Prostate gland (tissue), 2 donors: ENCODE measurements at regions not wholly inside any gene's neighbourhood (a gene's known extent, or its start where the extent isn't known, plus 50 kb on each side); places are given as distances from the start of the nearest gene placed in this dataset.

Experiments
- DNase-seq: peaks from one replicate; pipeline ENCODE4 v3.0.0-alpha.2; 2019; ENCODE audit warnings: low spot score
- H3K27ac ChIP-seq, 2 donors: fragments of 200-600 bp; sonication (generic); 2 replicates each; pipeline ENCODE4 v1.5.1; 2017 to 2019
- H3K27me3 ChIP-seq: fragments of 200-600 bp; sonication (generic); replicated peaks from 2 replicates; pipeline ENCODE4 v1.5.1; 2019; ENCODE audit not compliant: insufficient read depth
- H3K36me3 ChIP-seq, 2 donors: fragments of 200-600 bp; sonication (generic); 1 replicate in 1 of 2; 2 replicates in 1 of 2; pipeline versions ENCODE4 v1.5.1 to v1.8.1; 2017 to 2019
- H3K4me1 ChIP-seq: fragments of 200-600 bp; sonication (generic); replicated peaks from 2 replicates; pipeline ENCODE4 v1.5.1; 2019
- H3K4me3 ChIP-seq, 2 donors: fragments of 200-600 bp; sonication (generic); 2 replicates each; pipeline ENCODE4 v1.5.1; 2017 to 2019
- H3K9me3 ChIP-seq: fragments of 200-600 bp; sonication (generic); 2 replicates; pipeline ENCODE4 v1.5.1; 2017
- POLR2A ChIP-seq: fragments of 450-650 bp; IDR thresholded peaks from one replicate; pipeline ENCODE4 v1.6.1; 2016; ENCODE audit warnings: antibody characterized with exemption, mild to moderate bottlenecking
- POLR2AphosphoS5 ChIP-seq: sonication (generic); formaldehyde crosslinking; IDR thresholded peaks from one replicate; pipeline ENCODE4 v1.6.1; 2017; ENCODE audit warnings: antibody characterized with exemption
- WGBS: methylation state at CpG from one replicate; pipeline ENCODE4 v1.1.5; 2018; 5-methylcytosine and 5-hydroxymethylcytosine counted together
- intact Hi-C: fragments of 100-400 bp; cut with DNase I; formaldehyde crosslinking; loops from one replicate; pipeline ENCODE4 v1.14.2; 2022
- TF ChIP-seq, protein P1 (sequence below), 4 experiments: fragments of 200-600 bp in 2 of 4; fragments of 450-650 bp in 2 of 4; sonication (generic) in 2 of 4; IDR thresholded peaks; 1 replicate in 3 of 4; 2 replicates in 1 of 4; pipeline ENCODE4 v1.5.1; 2016 to 2019; ENCODE audit warnings: antibody characterized with exemption in 4 of 4, mild to moderate bottlenecking in 2 of 4, moderate library complexity in 2 of 4

GRCh38 chr5:114153833-114154232 is 208.0 kb upstream of the KCNN2 start:
- 94% methylated on average over 1 of the region's 1 CpG for WGBS
- intact Hi-C loops = no loop called here

DNA sequence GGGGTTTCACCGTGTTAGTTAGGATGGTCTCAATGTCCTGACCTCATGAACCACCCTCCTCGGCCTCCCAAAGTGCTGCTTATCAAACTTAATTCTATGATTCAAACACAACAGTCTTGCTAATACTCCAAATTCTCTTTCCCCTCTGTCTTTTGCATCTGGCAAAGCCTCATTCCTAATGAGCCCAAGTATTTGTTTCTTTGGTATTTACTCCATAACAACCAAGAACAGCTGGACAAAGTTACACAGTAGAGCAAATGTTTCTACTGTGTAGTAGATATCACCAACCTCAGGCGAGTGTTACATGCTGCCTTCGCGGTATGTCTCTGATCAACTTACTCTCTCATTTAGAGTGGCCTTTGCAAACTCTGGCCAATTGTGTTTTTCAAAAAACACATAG is 195.8 kb upstream of the KCNN2 start:
- no peak for DNase-seq
- WGBS = 89% methylated on average over 5 of the region's 5 CpGs
- intact Hi-C loops = no loop called here
- Histone ChIP-seq H3K4me1 (no peaks in the 10 kb centered on the region), H3K36me3 (no peaks in the 10 kb centered on the region), H3K27me3 (no peaks in the 10 kb centered on the region), H3K9me3 (no peaks in the 10 kb centered on the region), H3K4me3 (no peak overlapping the region), H3K27ac (no peak overlapping the region)
- TF ChIP-seq POLR2A (no peak), POLR2AphosphoS5 (no peak)
- TF ChIP-seq, protein P1, sequence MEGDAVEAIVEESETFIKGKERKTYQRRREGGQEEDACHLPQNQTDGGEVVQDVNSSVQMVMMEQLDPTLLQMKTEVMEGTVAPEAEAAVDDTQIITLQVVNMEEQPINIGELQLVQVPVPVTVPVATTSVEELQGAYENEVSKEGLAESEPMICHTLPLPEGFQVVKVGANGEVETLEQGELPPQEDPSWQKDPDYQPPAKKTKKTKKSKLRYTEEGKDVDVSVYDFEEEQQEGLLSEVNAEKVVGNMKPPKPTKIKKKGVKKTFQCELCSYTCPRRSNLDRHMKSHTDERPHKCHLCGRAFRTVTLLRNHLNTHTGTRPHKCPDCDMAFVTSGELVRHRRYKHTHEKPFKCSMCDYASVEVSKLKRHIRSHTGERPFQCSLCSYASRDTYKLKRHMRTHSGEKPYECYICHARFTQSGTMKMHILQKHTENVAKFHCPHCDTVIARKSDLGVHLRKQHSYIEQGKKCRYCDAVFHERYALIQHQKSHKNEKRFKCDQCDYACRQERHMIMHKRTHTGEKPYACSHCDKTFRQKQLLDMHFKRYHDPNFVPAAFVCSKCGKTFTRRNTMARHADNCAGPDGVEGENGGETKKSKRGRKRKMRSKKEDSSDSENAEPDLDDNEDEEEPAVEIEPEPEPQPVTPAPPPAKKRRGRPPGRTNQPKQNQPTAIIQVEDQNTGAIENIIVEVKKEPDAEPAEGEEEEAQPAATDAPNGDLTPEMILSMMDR (IDR thresholded peaks at IDR 0.05) = no peak

More at GRCh38 chr5:114153833-114154232, 208.0 kb upstream of the KCNN2 start:
- TF ChIP-seq, protein P1 (IDR thresholded peaks at IDR 0.05) = no peak
- no peak for TF ChIP-seq POLR2AphosphoS5
- no peaks in the 10 kb centered on the region for H3K4me1 ChIP-seq
- no peak overlapping the region for H3K27ac ChIP-seq
- no peaks in the 10 kb centered on the region for H3K27me3 ChIP-seq
- no peak overlapping the region for H3K4me3 ChIP-seq
- no peaks in the 10 kb centered on the region for H3K36me3 ChIP-seq
- DNase-seq = no peak
- H3K9me3 ChIP-seq = no peaks in the 10 kb centered on the region

DNA sequence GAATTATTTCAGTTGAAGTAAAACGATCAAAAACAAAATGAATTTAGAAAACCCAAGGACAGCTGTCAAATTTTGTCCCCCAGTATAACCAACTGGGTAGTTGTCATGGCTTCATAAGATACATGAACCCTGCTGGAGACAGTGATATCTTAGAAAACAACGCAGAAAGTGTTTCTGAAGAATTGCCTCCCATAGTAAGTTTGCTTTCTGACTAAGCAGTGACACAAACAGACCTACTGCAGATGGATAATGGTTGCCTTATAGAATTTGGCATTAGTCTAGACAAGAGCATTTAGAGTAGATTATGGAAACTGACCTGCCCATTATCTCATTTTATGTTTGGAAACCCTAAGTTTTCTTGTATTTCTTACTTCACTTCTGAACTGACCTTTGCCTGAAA is 187.7 kb upstream of the KCNN2 start:
- intact Hi-C loops = no loop called here
- Histone ChIP-seq H3K4me1 (no peaks in the 10 kb centered on the region), H3K27me3 (no peaks in the 10 kb centered on the region), H3K36me3 (no peaks in the 10 kb centered on the region), H3K9me3 (no peaks in the 10 kb centered on the region), H3K27ac (no peak overlapping the region), H3K4me3 (no peak overlapping the region)
- 90% methylated on average over 2 of the region's 2 CpGs for WGBS
- TF ChIP-seq POLR2AphosphoS5 (no peak), POLR2A (no peak)
- TF ChIP-seq, protein P1 (IDR thresholded peaks at IDR 0.05) = no peak
- DNase-seq = no peak

DNA sequence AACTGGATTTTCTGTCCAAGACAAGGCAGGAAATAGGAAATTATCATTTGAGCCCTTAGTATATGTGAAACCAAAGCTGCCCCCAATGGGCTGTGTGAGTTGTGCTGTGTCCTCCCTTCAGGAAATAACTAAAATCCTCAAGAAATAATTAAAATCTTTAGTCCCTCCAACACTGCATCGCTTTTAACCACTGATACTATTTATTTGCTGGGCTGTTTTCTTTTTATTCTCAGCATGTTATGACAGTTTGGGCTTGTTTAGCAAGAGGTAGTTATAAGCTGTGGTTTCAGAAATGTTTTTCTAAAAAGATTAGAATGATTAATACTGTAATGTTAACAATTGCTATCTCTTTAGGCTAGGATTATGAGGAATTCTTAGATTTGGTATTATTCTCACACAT is 187.0 kb upstream of the KCNN2 start:
- intact Hi-C loops = no loop called here
- no peaks in the 10 kb centered on the region for H3K27me3 ChIP-seq
- WGBS = 54% methylated on average over 1 of the region's 1 CpG
- no peak overlapping the region for H3K27ac ChIP-seq
- no peak overlapping the region for H3K4me3 ChIP-seq
- no peaks in the 10 kb centered on the region for H3K4me1 ChIP-seq
- H3K36me3 ChIP-seq = no peaks in the 10 kb centered on the region
- DNase-seq = no peak
- H3K9me3 ChIP-seq = no peaks in the 10 kb centered on the region
- TF ChIP-seq POLR2AphosphoS5 = no peak
- TF ChIP-seq, protein P1 (IDR thresholded peaks at IDR 0.05) = no peak
- no peak for TF ChIP-seq POLR2A

GRCh38 chr5:114176356-114176755 is 185.5 kb upstream of the KCNN2 start:
- no peaks in the 10 kb centered on the region for H3K9me3 ChIP-seq
- intact Hi-C loops = no loop called here
- no peak overlapping the region for H3K27ac ChIP-seq
- TF ChIP-seq POLR2A (no peak), POLR2AphosphoS5 (no peak)
- TF ChIP-seq, protein P1 (IDR thresholded peaks at IDR 0.05) = no peak
- no peak overlapping the region for H3K4me3 ChIP-seq
- no peaks in the 10 kb centered on the region for H3K27me3 ChIP-seq
- H3K36me3 ChIP-seq = no peaks in the 10 kb centered on the region
- DNase-seq = no peak
- no peaks in the 10 kb centered on the region for H3K4me1 ChIP-seq
